Mucosa of stomach (tissue), 1 donor: ENCODE measurements at regions not wholly inside any gene's neighbourhood (a gene's known extent, or its start where the extent isn't known, plus 50 kb on each side); places are given as distances from the start of the nearest gene placed in this dataset.

Experiments used
- H3K27me3 ChIP-seq: one replicate; pipeline ENCODE4 v1.7.0; 2013; ENCODE audit warnings: mild to moderate bottlenecking, low read length; ENCODE audit not compliant: control insufficient read depth, insufficient read depth
- H3K36me3 ChIP-seq: one replicate; pipeline ENCODE4 v1.7.0; 2013; ENCODE audit warnings: low read length; ENCODE audit not compliant: control insufficient read depth, insufficient read depth
- H3K4me1 ChIP-seq: one replicate; pipeline ENCODE4 v1.7.0; 2013; ENCODE audit warnings: mild to moderate bottlenecking, low read length; ENCODE audit not compliant: control insufficient read depth, insufficient read depth
- H3K4me3 ChIP-seq: one replicate; pipeline ENCODE4 v1.7.0; 2013; ENCODE audit warnings: low read length
- H3K9ac ChIP-seq: one replicate; pipeline ENCODE4 v1.7.0; 2013; ENCODE audit warnings: mild to moderate bottlenecking, low read length, moderate library complexity
- H3K9me3 ChIP-seq: one replicate; pipeline ENCODE4 v1.7.0; 2013; ENCODE audit warnings: mild to moderate bottlenecking, low read length, moderate library complexity; ENCODE audit not compliant: control insufficient read depth
- donor health status: Pancreatic carcinoma.

DNA sequence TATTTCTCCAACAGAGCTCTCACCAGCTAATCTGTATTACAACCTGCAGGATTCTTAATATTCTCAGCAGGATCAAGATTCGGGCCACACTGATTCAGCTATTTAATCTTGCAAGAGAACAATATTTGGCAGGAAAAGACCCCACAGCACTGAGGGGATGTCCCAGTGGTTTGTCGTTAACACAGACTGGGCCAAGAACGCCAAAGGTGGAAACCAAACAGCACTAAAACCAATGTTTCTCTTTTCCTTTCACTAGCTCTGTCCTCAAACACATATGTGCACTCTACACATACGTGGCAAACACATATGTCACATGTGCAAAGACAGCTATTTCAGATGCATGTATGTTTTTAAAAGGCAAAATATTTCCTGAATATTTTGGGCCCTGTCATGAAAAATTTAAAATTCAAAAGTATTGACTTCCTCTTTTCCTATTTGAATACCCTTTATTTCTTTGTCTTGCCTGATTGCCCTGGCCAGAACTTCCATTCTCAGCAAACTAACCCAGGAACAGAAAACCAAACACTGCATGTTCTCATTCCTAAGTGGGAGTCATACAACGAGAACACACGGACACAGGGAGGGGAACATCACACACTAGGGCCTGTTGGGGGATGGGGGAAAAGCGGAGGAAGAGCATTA is 51.7 kb upstream of the NEBL start:
- Histone ChIP-seq H3K4me1 (no peaks in the 10 kb centered on the region), H3K9ac (no peak overlapping the region), H3K27me3 (no peaks in the 10 kb centered on the region), H3K9me3 (no peaks in the 10 kb centered on the region), H3K36me3 (no peaks in the 10 kb centered on the region), H3K4me3 (no peak overlapping the region)
